ENCODE measurements at regions not wholly inside any gene's neighbourhood (a gene's known extent, or its start where the extent isn't known, plus 50 kb on each side); places are given as distances from the start of the nearest gene placed in this dataset.
"Not testable (repeated sequence)": the region's sequence is repeated elsewhere in the genome, so short reads cannot be mapped to it uniquely, and the experiment has no call there.

GRCh38 chr3:181330257-181330656 is 340.7 kb upstream of the DNAJC19 start:
- DNase-seq (ENCODE audit: low read depth), result no peak

- DNase-seq (ENCODE audit: low read depth), result no peak
Observed at GRCh38 chr3:181329024-181329423, 339.5 kb upstream of the DNAJC19 start.

GRCh38 chr3:181328346-181328745 is 338.8 kb upstream of the DNAJC19 start:
- no peak for DNase-seq (ENCODE audit: low read depth)

GRCh38 chr3:181327349-181327748 is 337.8 kb upstream of the DNAJC19 start:
- DNase-seq (ENCODE audit: low read depth), result no peak

DNA sequence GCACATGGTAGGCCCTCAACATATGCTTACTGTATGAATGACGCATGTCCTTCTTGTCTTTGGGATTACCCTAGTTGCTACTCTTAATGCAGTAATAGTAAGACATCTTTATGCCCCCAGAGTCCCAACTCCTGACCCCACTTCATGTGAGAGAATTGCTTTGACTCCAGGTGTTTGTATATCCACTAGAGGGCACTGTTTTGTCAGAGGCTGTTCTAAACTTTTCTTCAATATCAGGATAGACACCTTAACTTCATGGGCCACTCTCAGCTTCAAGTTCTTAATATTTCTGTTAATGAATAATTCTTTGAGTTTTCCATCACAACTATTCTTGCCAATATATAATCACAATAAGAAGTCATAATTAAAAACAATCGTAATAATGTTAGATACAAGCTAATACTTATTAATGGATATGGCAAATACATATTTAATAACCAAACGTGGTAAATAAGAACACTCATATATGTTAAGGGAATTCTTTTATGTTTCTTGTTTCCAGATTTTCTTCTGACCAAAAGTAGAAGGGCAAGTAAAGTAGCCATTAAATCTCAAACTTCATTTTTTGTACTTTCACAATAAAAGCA is 337.2 kb upstream of the DNAJC19 start:
- DNase-seq (ENCODE audit: low read depth), result no peak

GRCh38 chr3:181324516-181324915 is 335.0 kb upstream of the DNAJC19 start:
- DNase-seq (ENCODE audit: low read depth), result not testable (repeated sequence)

DNA sequence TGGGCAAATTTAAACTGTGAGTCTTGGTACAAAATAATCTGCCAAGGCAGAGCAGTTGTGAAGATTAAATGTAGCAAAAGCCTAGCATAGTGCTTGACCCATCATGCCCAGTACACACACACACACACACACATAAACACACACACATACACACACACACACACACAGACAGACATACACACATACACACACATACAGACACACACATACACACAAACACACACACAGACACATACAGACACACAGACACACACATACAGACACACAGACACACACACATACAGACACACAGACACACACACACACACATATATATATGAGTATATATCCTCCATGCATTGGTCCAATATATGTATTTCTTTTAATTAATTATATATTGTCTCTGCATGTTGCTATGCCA is 328.8 kb upstream of the DNAJC19 start:
- no peak for DNase-seq (ENCODE audit: low read depth)

GRCh38 chr3:181317508-181317907 is 328.0 kb upstream of the DNAJC19 start:
- DNase-seq (ENCODE audit: low read depth), result no peak

- no peak for DNase-seq (ENCODE audit: low read depth)
Observed at GRCh38 chr3:181316482-181316881, 326.9 kb upstream of the DNAJC19 start.

GRCh38 chr3:181313335-181313734 is 323.8 kb upstream of the DNAJC19 start:
- no peak for DNase-seq (ENCODE audit: low read depth)

DNA sequence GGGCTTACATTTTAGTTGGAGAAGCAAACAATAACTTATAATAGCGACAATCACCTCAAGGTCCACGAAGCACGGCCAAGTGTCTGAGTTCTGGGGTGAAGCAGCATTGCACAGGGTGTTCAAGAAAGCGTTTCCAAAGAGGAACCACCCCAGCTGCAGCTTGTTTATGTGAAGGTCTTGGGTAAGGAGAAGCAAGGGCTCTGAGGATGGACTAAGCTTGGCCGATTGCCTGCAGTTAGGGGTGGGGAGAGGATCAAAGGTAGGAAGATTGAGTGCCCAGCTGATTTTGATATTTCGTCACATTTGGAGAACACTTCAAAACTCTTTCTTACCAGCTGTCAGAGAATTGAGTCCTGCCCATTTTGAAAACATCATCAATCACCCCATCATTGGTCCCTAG is 321.6 kb upstream of the DNAJC19 start:
- DNase-seq (ENCODE audit: low read depth), result no peak

DNA sequence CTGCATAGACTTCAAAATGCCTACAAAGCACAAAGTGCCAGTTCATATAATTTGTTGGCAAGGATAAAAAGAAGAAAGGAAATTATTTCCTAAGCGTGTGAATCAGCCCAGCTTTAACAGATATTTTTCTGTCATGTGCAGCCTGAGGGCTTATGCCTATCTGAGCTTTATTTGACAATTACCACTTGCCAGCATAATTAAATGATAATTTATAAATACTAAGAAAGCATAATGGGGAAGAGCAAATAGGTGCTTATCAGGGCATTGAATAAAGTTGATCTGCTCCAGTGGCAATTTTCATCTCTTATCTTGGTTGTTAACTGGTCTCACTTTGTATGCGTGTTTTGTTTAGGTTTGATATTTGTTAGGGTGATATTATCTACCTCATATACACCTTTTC is 313.4 kb upstream of the DNAJC19 start:
- DNase-seq (ENCODE audit: low read depth), result no peak

DNA sequence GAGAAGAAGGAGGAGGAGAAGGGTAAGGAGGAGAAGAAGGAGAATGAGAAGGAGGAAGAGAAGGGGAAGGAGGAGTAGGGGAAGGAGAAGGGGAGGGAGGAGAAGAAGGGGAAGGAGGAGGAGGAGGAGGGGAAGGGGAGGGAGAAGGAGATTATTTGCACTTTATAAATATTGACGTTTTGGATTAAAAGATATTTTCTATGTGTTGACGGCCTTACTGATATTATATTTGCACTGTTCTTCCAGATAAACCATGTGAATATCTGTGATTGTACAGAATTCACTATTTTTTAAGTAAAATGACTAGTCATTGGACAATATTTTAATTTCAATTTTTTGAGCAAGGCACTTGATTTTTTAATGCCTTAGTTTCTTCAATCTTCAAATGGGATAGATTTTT is 310.5 kb upstream of the DNAJC19 start:
- no peak for DNase-seq (ENCODE audit: low read depth)

DNA sequence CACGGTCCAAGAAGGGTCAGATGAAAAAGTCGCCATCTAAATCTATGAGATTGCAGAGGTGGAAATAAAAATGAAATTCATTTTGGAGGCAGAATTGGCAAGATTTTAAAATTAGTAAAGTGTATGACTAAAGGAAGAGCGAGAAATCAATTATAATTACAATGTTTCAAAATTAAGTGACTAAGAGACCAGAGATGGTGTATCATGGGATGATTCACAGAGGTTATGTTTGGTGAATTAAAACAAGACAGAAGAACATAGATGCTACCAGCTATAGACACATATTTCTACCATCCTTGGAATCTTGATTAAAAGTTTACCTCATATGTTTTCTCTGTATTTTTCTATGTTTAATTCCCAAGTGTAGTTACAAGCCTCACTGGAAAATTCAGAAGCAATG is 308.9 kb upstream of the DNAJC19 start:
- no peak for DNase-seq (ENCODE audit: low read depth)

GRCh38 chr3:181292984-181293383 is 303.4 kb upstream of the DNAJC19 start:
- DNase-seq (ENCODE audit: low read depth), result no peak

GRCh38 chr3:181290941-181291340 is 301.4 kb upstream of the DNAJC19 start:
- DNase-seq (ENCODE audit: low read depth), result no peak

DNA sequence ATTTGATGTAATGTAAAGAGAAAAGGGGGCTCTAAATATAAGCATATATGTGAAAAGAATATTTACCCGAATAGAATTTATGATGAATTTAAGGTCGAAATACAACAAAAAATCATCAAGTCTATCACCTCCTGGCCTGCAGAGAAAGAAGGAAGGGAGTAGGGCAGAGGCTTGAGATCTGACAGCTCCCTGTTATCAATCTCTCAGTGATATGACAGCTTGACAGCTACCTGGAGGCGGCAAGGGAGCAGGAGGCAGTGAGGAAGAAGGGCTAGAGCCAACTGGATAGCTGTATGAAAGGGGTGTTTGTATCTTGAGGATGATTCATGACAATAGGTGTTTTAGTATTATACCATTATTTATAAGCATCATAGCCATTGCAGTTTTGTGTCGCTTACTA is 299.8 kb upstream of the DNAJC19 start:
- DNase-seq (ENCODE audit: low read depth), result no peak

DNA sequence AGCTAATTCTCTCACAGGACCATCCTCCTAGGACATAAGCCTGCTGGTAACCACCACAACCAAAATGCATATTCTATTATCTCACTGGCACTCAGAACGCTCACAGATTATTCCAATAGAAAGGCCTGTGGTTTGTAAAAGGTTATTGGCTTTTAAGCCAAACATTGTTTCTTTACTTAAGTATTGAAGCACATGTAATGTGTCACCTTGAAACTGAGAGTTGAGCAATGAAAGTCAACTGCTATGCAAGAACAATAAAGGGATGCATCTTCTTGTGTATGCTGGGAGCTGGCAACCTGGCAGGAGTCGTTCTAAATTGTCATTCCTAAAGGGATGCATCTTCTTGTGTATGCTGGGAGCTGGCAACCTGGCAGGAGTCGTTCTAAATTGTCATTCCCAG is 298.6 kb upstream of the DNAJC19 start:
- DNase-seq (ENCODE audit: low read depth), result no peak

GRCh38 chr3:181279239-181279565 is 289.7 kb upstream of the DNAJC19 start:
- no peak for DNase-seq (ENCODE audit: low read depth)

- DNase-seq (ENCODE audit: low read depth), result no peak
Observed at GRCh38 chr3:181278468-181279238, 289.1 kb upstream of the DNAJC19 start.

GRCh38 chr3:181276358-181276896 is 286.9 kb upstream of the DNAJC19 start:
- no peak for DNase-seq (ENCODE audit: low read depth)

- DNase-seq (ENCODE audit: low read depth), result no peak
Observed at GRCh38 chr3:181274025-181274424, 284.5 kb upstream of the DNAJC19 start.

DNA sequence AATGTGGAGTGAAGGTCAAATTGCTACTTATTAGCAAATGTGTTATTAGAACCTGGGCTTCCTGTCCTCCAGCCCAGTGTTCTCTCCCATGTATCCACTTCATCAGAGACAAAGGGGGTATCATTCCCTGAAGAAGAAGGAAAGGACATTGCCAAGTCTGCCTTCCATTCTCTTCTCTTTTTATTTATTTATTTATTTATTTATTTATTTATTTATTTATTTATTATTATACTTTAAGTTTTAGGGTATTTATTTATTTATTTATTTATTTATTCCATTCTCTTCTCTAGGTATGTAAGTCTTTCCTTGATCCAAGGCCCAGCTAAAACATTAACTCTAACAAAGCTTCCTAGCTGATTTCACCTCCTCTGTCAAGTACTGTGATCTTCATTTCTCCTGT is 277.8 kb upstream of the DNAJC19 start:
- DNase-seq (ENCODE audit: low read depth), result no peak

All from activated T-cell treated with anti-CD3 and anti-CD28 coated beads for 1 hour (primary cell).